ENCODE measurements at regions not wholly inside any gene's neighbourhood (a gene's known extent, or its start where the extent isn't known, plus 50 kb on each side); places are given as distances from the start of the nearest gene placed in this dataset.
"Not testable (repeated sequence)": the region's sequence is repeated elsewhere in the genome, so short reads cannot be mapped to it uniquely, and the experiment has no call there.

- DNase-seq: no peak
These were observed 113.0 kb upstream of the PTPRG start for GRCh38 chr3:61448378-61448777.

GRCh38 chr3:61449327-61450040 is 111.9 kb upstream of the PTPRG start:
- no peak for DNase-seq

- no peak for DNase-seq
These were observed 110.5 kb upstream of the PTPRG start for GRCh38 chr3:61450866-61451265.

GRCh38 chr3:61451841-61452240 is 109.5 kb upstream of the PTPRG start:
- no peak for DNase-seq

GRCh38 chr3:61452535-61453090 is 108.8 kb upstream of the PTPRG start:
- no peak for DNase-seq

GRCh38 chr3:61454006-61454585 is 107.3 kb upstream of the PTPRG start:
- no peak for DNase-seq

- DNase-seq: no peak
These were observed 106.6 kb upstream of the PTPRG start for GRCh38 chr3:61454801-61455200.

GRCh38 chr3:61460636-61461035 is 100.7 kb upstream of the PTPRG start:
- no peak for DNase-seq

GRCh38 chr3:61463191-61463590 is 98.2 kb upstream of the PTPRG start:
- DNase-seq: no peak

GRCh38 chr3:61464518-61465140 is 96.7 kb upstream of the PTPRG start:
- no peak for DNase-seq

GRCh38 chr3:61466357-61466756 is 95.0 kb upstream of the PTPRG start:
- DNase-seq: no peak

GRCh38 chr3:61483997-61484396 is 77.4 kb upstream of the PTPRG start:
- no peak for DNase-seq

- DNase-seq: no peak
These were observed 68.0 kb upstream of the PTPRG start for GRCh38 chr3:61493339-61493738.

- DNase-seq: not testable (repeated sequence)
These were observed 67.1 kb upstream of the PTPRG start for GRCh38 chr3:61494309-61494708.

- DNase-seq: no peak
These were observed 63.9 kb upstream of the PTPRG start for GRCh38 chr3:61497463-61497862.

- DNase-seq: no peak
These were observed 56.2 kb upstream of the PTPRG start for GRCh38 chr3:61505197-61505596.

GRCh38 chr3:61507946-61508345 is 53.4 kb upstream of the PTPRG start:
- DNase-seq: no peak
